ENCODE measurements at regions not wholly inside any gene's neighbourhood (a gene's known extent, or its start where the extent isn't known, plus 50 kb on each side); places are given as distances from the start of the nearest gene placed in this dataset.

GRCh38 chr1:94614996-94615395 is 73.4 kb upstream of the F3 start:
- Histone ChIP-seq H3K4me1 (peaks cover 6% of the 10 kb centered on the region), H3K4me3 (no peak overlapping the region), H3K9me3 (no peaks in the 10 kb centered on the region), H3K36me3 (ENCODE audit: low read depth, missing control alignments) (no peaks in the 10 kb centered on the region), H3K27me3 (no peaks in the 10 kb centered on the region), H3K27ac (no peak overlapping the region)
- TF ChIP-seq POLR2A (IDR thresholded peaks at IDR 0.05) (no peak), CTCF (IDR thresholded peaks at IDR 0.05) (no peak)
- no peak for DNase-seq
- WGBS, 2 donors: 43 to 49% methylated on average over 4 of the region's 4 CpGs
- intact Hi-C loops (cut with DNase I; ENCODE audit: low total_unique reads): no loop called here

- TF ChIP-seq CTCF (IDR thresholded peaks at IDR 0.05): no peak
- no peak for TF ChIP-seq POLR2A (IDR thresholded peaks at IDR 0.05)
- H3K4me1 ChIP-seq: peaks cover 6% of the 10 kb centered on the region
- H3K9me3 ChIP-seq: no peaks in the 10 kb centered on the region
- H3K27ac ChIP-seq: no peak overlapping the region
- no peaks in the 10 kb centered on the region for H3K27me3 ChIP-seq
- intact Hi-C loops (cut with DNase I; ENCODE audit: low total_unique reads): no loop called here
- H3K4me3 ChIP-seq: no peak overlapping the region
- no peak for DNase-seq
- no peaks in the 10 kb centered on the region for H3K36me3 ChIP-seq (ENCODE audit: low read depth, missing control alignments)
- WGBS, 2 donors: 92 to 93% methylated on average over 8 of the region's 8 CpGs
Measured at GRCh38 chr1:94614168-94614815, 72.7 kb upstream of the F3 start.

GRCh38 chr1:94612525-94613204 is 71.1 kb upstream of the F3 start:
- Histone ChIP-seq H3K9me3 (no peaks in the 10 kb centered on the region), H3K27me3 (no peaks in the 10 kb centered on the region), H3K4me1 (peaks cover 6% of the 10 kb centered on the region), H3K4me3 (no peak overlapping the region), H3K36me3 (ENCODE audit: low read depth, missing control alignments) (no peaks in the 10 kb centered on the region), H3K27ac (no peak overlapping the region)
- intact Hi-C loops (cut with DNase I; ENCODE audit: low total_unique reads): no loop called here
- TF ChIP-seq CTCF (IDR thresholded peaks at IDR 0.05): no peak
- no peak for TF ChIP-seq POLR2A (IDR thresholded peaks at IDR 0.05)
- 89 to 94% methylated on average over 7 of the region's 7 CpGs for WGBS, 2 donors
- DNase-seq: no peak

- no peaks in the 10 kb centered on the region for H3K36me3 ChIP-seq (ENCODE audit: low read depth, missing control alignments)
- no peaks in the 10 kb centered on the region for H3K27me3 ChIP-seq
- intact Hi-C loops (cut with DNase I; ENCODE audit: low total_unique reads): no loop called here
- peaks cover 6% of the 10 kb centered on the region for H3K4me1 ChIP-seq
- H3K4me3 ChIP-seq: no peak overlapping the region
- no peaks in the 10 kb centered on the region for H3K9me3 ChIP-seq
- TF ChIP-seq CTCF (IDR thresholded peaks at IDR 0.05) (no peak), POLR2A (IDR thresholded peaks at IDR 0.05) (no peak)
- no peak overlapping the region for H3K27ac ChIP-seq
- 78 to 87% methylated on average over 7 of the region's 7 CpGs for WGBS, 2 donors
- no peak for DNase-seq
Measured at GRCh38 chr1:94611681-94612475, 70.3 kb upstream of the F3 start.

All from testis (tissue), 2 donors.